SK-N-MC (cell line): ENCODE measurements at regions not wholly inside any gene's neighbourhood (a gene's known extent, or its start where the extent isn't known, plus 50 kb on each side); places are given as distances from the start of the nearest gene placed in this dataset.

Source experiments
- EZH2 ChIP-seq: fragments of 200-600 bp; sonication (generic); IDR thresholded peaks from one replicate; pipeline ENCODE4 v1.6.1; 2017; ENCODE audit warnings: antibody characterized with exemption
- FOXP2 ChIP-seq: optimal IDR thresholded peaks from 2 replicates; pipeline ENCODE3; 2011; ENCODE audit warnings: mild to moderate bottlenecking, moderate library complexity; ENCODE audit not compliant: insufficient read depth; ENCODE audit errors: extremely low read length, control extremely low read depth

- no peak for TF ChIP-seq FOXP2
- no peak for TF ChIP-seq EZH2
Observed at GRCh38 chr11:21704539-21704938, 488.3 kb upstream of the ANO5 start.
